GM20000 (cell line): ENCODE measurements at regions not wholly inside any gene's neighbourhood (a gene's known extent, or its start where the extent isn't known, plus 50 kb on each side); places are given as distances from the start of the nearest gene placed in this dataset.
"Not testable (repeated sequence)": the region's sequence is repeated elsewhere in the genome, so short reads cannot be mapped to it uniquely, and the experiment has no call there.

Experiments used
- DNase-seq: peaks from one replicate; pipeline ENCODE4 v3.0.0; 2012; ENCODE audit warnings: low spot score
- CTCF ChIP-seq: IDR thresholded peaks from 2 replicates; pipeline ENCODE4 v1.5.1; 2012; ENCODE audit warnings: mild to moderate bottlenecking, control low read depth; ENCODE audit errors: extremely low read depth, missing control alignments

GRCh38 chr6:133804265-133804664 lies 84.6 kb upstream of the TCF21 start:
- no peak for DNase-seq
- TF ChIP-seq CTCF = no peak

GRCh38 chr6:133805876-133806275 lies 83.0 kb upstream of the TCF21 start:
- no peak for DNase-seq
- TF ChIP-seq CTCF = no peak

GRCh38 chr6:133806382-133807140 lies 82.4 kb upstream of the TCF21 start:
- TF ChIP-seq CTCF = no peak
- no peak for DNase-seq

- no peak for TF ChIP-seq CTCF
- no peak for DNase-seq
Measured at GRCh38 chr6:133807501-133807900, 81.4 kb upstream of the TCF21 start.

GRCh38 chr6:133809406-133809805 lies 79.5 kb upstream of the TCF21 start:
- DNase-seq = no peak
- TF ChIP-seq CTCF = no peak

- DNase-seq = no peak
- TF ChIP-seq CTCF = no peak
Measured at GRCh38 chr6:133811557-133811956, 77.4 kb upstream of the TCF21 start.

- not testable (repeated sequence) for DNase-seq
Measured at GRCh38 chr6:133812446-133812845, 76.5 kb upstream of the TCF21 start.

- TF ChIP-seq CTCF = no peak
- DNase-seq = no peak
Measured at GRCh38 chr6:133814238-133814637, 74.7 kb upstream of the TCF21 start.
